DOHH2 (cell line): ENCODE measurements at regions not wholly inside any gene's neighbourhood (a gene's known extent, or its start where the extent isn't known, plus 50 kb on each side); places are given as distances from the start of the nearest gene placed in this dataset.

Experiments
- CTCF ChIP-seq: fragments of 200-600 bp; sonication (generic); IDR thresholded peaks from one replicate; pipeline ENCODE4 v1.5.1; 2014; ENCODE audit warnings: antibody characterized with exemption, mild to moderate bottlenecking, low read depth, low read length; ENCODE audit not compliant: poor library complexity, severe bottlenecking
- EZH2phosphoT487 ChIP-seq: fragments of 200-600 bp; sonication (generic); IDR thresholded peaks from 2 replicates; pipeline ENCODE4 v1.6.1; 2017; ENCODE audit warnings: borderline replicate concordance, mild to moderate bottlenecking, antibody characterized with exemption, low read length, moderate library complexity, mixed read lengths

GRCh38 chr5:123949807-123950340 lies 437.9 kb downstream of the CSNK1G3 start:
- TF ChIP-seq CTCF, result no peak
- TF ChIP-seq EZH2phosphoT487, result no peak
